HG03064 (cell line): ENCODE measurements at regions not wholly inside any gene's neighbourhood (a gene's known extent, or its start where the extent isn't known, plus 50 kb on each side); places are given as distances from the start of the nearest gene placed in this dataset.

ENCODE experiments used
- ATAC-seq: cut with Tn5 transposase; IDR thresholded peaks from one replicate; pipeline ENCODE4 v1.9.1; 2021; ENCODE audit warnings: low read depth; ENCODE audit not compliant: unreplicated experiment

DNA sequence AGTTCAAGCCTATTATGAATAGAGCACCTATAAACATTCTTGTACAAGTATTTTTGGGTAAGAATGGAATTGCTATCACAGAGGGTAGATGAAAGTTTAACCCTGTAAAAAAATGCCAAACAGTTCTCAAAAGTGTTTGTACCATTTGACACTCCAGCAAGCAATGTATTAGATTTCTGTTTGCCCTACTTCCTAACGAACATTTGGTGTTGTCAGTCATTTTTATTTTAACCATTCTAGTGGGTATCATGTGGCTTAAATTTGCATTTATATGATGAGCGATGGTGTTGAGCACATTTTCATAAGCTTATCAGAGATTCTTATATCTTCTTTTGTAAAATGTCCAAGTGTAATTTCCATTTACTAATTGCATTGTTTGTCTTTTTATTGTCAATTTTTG is 608.2 kb upstream of the ACVR2A start:
- no peak for ATAC-seq

DNA sequence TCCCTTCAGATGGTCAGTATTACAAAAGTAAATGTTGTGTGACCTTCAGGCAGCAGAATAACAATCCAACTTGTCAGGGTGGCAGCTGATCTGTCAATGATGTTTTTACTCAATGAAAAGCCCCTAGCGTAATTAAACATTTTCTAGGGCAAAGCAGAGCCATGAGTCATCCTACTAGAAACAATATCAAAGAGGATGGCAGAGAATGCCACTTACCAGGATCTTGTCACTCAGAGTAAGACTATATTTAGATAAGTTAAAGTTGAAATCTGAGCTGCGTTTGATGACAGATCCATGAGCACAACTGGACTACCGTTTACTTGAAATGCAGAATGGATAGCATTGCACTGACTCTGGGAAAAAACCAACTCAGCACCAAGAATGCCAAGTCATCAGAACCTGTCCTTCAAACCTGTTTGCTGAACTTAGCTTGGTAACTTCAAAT is 612.6 kb upstream of the ACVR2A start:
- ATAC-seq = no peak

DNA sequence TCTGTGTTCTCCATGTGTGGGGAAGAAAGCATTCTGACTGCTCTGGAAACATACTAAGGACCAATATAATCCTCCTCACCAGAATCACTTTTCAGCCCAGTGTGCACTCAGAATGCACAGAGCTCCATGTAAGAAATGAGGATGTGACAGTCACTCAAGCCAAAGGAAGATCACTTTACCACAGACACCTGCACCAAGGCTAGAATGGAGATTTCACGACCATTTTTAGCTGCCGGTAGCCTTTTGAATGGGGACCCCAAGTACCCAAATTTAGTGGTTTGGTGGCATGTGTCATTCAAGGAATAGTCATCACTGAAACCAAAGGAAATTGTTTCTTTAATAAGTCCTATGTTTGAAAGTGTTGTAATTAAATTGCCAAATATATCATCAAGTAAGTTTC is 613.2 kb upstream of the ACVR2A start:
- no peak for ATAC-seq

DNA sequence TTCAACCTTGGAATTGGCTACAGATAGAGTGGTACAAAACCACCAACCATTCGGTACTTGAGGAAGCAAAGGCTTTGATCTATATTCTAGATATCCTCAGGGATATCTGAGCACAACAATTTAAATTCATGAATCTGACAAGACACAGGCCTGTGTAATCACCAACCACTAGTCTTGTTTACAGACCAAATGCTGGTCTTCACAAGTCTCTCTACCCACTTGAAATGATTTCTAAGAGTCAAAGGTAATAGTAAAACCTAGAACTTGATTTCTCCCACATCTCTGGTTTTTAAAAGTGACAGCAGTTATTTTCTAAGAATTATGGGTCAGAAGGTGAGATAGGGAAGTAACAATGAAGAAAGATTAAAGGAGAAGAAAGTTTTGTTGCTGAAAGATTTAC is 613.7 kb upstream of the ACVR2A start:
- no peak for ATAC-seq

DNA sequence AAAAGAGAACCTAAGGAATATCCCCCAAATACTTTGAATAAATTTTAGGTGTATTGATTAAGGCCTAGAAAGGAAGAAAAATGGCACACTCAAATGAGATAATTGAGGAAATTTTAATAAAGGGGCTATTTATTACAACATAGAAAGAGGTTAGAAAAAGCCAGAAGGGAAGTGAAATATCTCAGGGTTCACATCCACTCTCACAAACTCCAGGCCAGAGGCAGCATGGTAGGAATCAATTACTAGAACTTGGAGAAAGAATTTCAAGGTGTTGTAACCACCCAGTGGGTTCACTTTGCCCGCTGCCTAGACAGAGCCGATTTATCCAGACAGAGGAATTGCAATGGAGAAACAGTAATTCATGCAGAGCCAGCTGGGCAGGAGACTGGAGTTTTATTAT is 617.5 kb upstream of the ACVR2A start:
- ATAC-seq = no peak

DNA sequence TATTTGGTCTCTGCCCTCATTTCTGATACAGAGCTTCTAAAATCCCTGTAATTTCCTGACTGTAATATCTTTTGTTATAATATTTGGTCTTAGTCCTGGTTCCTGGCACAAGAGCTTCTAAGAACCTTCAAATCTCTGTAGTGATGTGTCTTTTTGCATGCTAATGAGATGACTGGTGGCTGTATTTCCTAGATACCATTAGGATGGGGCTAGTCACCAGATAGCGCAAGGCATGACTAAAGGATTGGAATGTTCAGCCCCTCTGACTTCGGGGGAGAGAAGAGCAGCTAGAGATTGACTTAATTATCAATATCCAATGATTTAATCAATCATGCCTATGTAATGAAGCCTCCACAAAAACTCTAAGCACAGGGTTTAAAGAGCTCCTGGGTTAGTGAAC is 620.8 kb upstream of the ACVR2A start:
- no peak for ATAC-seq

DNA sequence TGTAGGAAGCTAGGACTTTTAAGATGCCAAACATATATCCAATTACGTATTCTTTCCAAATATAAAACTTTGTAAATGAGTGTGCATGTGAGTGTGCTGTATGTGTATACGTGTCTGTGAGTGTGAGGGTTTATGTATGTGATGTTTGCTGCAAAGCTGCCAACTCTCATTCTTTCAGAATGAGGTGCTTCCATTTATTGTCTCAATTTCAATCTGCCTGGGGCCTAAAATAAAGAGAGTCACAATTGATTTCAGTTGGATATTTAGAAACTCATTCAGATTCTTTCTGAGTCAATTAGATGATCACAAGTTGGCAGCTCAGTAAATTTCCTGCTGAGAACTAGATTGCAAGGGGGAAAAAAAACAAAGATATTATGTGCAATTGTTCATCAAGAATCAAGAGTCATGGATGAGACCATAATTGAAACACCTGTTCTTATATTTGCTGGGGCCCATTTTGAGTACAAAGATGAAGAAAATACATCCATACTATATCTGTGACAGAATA is 621.2 kb upstream of the ACVR2A start:
- no peak for ATAC-seq

DNA sequence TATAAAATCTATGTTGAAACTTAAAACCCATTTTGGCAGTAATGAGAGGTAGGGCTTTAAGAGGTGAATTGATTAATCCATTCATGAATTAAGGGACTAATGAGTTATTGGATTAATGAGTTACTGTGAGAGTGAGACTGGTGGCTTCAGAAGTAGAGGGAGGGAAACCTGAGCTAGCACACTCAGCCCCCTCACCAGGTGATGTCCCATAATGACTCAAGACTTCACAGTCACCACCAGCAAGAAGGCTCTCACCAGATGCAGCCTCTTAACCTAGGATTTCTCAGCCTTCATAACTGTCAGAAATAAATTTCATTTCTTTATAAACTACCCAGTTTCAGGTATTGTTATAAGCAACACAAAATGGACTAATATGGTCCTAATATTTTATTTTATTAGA is 621.7 kb upstream of the ACVR2A start:
- ATAC-seq = peak; percentile 65

DNA sequence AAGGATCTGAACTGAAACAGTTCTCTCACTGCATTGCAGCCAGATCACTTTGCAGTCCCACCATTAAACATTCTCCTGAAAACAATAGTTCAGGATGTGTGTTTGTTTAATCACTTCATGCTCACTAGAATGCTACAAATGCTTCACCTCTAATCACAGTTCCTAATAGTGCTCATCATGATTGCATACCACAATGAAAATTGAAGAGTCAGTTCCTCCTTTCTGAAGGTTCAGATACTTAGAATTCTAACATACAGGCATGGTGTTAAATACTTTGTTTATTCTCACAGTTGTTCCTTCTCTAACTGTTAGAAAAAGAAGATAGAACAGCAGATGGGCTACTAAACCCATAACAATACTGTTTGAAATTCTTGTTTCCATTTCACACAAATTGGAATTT is 622.3 kb upstream of the ACVR2A start:
- ATAC-seq = no peak

DNA sequence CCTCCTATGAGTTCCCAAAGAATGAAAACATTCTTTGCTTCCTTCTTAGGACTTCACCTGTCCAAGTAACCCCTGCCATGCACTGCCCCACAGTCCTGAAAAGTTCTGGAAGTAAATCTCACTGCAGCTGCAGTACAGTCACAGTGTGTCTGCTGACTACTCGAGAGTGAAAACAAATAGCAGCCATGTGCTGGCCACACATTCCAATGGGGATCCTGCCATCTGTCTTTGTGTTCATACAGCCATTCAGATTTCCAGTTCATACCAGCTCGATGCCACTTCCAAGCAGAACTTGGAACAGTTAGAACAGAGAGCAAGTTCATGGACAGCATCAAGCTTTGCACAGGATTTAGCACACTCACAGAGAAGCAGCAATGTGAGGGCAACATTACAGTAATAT is 629.9 kb upstream of the ACVR2A start:
- ATAC-seq = no peak

DNA sequence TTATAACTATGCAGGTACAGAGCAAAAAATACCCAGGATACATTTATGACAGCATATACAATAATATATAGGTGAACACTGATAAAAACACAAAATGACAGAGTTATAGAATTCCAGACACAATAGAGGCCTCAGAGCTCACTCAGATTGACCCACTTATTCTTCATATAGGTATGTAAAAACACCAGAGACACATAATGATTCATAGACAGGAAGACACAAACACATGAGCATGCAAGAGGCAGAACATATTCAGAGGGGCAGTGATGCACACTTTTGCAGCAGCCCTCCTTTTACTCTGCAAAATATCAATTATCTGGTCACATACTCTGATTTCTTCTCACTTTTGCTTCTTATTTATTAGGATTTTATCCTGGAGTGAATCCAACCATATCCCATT is 633.3 kb upstream of the ACVR2A start:
- ATAC-seq = no peak

DNA sequence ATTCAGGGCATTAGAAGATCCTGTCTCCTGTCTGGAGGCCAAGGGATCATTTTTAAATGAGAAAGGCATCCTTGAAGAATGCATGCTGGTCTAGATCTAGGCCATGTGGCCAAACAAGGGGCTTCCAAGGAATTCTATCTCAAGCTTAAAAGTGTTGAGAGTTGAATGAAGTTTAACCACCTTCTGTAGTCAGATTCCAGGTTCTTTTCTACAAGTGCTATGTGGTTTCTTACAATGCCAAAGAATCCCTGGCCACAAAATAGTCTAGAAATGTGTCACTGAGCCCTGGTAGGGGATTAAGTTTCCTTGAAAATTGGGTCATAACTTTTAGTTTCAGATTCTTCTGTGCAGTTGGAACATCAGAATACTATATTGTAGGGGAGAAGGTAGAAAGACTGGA is 640.7 kb upstream of the ACVR2A start:
- ATAC-seq = no peak

DNA sequence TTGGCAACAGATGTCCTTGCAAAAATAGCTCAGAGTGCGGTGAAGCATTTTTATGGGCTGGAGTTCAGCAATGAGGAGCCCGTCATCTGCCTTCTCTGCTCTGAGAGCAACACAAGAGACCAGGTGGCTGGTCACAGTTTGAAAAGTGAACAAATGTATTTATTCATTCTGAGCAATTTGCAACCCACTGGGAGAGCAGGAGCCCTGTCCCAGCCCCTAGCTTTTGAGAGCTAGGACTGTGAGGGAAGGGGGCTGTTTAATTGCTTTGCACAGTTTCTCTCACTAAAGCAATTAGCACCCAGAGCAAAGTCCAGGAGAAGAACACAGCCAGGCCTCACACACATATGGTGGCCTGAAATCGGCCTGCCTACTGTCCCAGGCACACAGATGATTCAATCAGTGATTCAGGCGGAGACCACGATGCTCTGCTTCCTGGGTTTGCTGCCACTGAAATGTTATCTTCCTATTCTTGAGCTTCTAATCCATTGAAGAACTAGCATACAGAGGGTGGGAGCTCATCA is 646.1 kb upstream of the ACVR2A start:
- no peak for ATAC-seq

DNA sequence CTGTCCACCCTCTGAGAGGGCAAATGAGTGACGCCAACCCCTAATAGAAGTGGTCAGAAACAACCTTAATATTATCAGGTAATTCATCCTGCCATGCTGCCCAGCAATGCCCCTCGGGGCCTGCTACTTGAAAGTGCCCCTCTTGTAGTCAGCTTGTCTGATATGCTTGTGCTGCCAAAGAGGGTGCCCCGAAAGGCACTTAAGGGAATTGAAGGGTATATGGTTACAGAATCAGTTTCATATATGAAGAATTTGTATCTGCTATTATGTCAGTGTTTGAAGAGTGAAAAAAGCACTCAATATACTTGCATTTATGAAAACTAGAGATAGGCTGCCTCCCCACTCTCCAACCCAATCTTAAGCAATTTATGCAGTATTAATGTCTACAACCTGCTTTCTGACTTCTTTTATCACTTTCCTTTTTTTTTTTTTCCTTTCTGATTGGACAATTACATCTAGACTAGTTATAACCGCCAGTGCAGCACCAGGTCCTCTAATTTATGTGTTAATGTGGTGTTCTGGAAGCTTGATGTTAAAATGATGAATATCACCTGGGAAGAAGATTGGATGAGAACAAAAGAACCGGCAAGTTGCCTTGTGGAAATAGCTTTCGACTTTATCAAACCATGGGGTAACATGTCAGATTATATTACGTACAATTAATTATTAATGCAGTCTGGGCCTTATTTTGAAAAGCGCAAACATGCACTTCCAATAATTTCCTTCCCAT is 646.9 kb upstream of the ACVR2A start:
- no peak for ATAC-seq

DNA sequence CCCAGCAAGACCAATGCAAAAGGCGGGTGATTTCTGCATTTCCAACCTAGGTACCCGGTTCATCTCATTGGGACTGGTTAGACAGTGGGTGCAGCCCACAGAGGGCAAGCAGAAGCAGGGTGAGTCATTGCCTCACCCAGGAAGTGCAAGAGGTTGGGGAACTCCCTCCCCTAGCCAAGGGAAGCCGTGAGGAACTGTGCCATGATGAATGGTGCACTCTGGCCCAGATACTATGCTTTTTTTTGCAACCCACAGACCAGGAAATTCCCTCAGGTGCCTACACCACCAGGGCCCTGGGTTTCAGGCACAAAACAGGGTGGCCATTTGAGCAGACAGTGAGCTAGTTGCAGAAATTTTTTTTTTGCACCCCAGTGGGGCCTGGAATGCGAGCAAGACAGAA is 662.6 kb upstream of the ACVR2A start:
- peak; percentile 81 for ATAC-seq

DNA sequence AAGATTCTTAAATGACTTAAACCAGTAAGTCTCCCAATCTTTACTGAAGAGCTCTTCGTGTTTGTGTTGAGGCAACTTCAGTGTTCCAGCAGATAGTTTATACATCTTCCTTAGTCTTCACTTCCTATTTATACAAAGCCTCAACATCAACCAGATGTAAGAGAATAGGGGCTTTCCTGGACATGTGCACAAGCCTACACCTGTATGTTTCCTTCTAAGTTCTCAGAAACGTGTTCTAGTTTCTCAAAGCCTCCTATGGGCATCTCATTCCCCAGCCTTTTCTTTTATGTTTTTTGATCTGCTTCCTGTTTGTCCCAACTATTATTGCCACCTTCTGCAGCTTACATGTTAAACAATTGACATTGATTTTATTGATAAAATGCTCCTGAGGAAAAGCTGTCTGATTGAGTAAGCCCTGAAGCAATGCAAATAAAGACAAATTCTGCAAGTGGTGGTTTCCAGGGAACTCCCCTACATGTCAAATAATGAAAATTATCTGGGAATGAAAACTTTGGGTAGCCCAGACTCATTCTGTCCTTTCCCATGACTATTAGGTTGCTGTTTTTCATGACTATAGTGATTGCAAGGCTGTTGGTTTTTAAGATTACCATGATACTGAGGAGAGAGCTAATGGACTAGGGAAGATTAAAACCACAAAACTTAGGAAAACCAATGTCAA is 663.3 kb upstream of the ACVR2A start:
- peak; percentile 46 for ATAC-seq

DNA sequence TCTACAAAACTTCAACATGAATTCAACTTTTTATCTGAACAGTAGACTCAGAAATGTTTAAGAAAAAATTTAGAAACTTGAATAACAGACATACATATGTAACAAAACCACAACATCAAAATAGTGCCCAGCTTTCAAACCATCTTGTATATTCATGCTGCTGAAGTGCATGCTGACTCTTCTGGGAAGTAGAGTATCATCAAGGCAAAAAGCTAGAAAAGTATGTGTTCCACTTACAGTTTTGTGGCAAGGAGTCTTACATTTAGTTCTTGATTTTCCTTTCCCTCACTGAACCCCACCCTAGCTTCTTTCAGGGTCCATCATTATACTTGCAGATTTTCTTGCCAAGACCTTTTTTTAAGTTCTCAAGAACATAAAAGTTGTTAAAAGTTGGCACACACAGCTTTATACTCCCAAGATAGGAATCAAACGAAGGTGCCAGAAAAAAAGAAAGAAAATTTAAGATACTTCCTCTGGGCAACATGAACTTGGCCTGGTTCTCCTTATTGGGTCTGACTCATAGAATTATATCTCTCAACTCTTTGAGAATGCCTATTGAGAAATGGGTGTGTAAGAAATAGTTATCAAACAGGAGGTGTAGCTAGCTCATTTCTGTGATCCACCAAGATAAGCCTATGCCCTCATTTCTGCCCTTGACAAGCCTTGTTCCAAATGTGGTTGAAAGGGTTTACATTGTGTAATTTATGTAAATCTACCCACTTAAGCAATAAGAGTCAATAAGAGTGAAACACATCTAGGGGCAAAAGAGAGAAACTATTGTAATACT is 667.6 kb upstream of the ACVR2A start:
- no peak for ATAC-seq

DNA sequence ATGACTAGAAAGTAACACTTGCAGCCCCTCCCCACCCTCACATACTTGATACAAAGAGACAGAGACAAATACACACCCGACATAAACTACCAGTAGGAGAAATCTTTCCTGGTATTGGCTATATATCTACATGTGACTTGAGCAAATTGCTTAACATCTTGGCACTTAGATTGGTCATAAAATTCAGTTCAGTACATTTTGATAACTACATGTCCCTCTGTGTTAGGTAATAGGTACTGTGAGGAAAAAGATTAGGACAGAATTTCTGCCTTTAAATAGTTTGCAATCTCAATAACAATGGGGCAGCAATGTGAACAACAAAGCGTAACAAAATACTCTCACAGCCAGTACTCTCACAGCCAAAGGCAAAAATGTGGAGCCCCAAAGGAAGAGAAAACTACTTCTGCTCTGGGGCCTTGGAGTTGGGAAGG is 670.0 kb upstream of the ACVR2A start:
- no peak for ATAC-seq

DNA sequence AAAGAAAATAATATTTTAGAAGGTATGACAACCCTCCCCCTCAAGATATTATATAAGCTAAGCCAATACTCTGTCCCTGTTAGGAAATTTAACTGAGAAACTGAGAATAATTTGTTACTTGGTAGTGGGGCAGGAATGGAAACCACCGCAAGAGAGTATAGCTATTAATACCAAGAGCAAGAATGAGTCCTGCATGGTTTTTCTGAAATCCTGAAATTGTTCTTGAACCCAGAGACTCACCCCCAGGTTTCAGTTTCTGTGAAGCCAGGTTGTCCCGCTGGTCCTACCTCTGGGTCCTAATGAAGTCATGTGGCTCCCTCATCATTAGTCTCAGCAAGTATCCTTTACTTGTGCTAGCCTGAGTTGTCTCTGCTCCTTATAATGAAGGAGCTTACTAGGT is 671.0 kb upstream of the ACVR2A start:
- peak; percentile 51 for ATAC-seq

DNA sequence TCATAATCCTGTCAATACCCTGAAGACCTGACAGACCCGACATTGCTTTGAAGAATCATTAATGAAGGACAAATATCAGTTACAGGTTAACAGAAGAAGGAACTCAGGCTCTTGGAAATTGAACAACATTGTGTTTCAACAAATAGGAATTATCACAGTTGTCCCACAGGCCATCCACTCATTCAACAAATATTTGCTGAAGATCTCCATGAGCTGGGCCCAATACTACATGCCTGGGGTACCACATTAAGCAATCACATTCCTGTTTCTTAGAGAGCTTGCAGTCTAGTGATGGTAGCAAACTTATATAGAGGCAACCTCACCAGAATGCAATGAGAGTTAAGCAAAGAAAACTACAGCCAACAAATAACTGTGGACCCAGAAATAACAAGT is 671.6 kb upstream of the ACVR2A start:
- ATAC-seq = no peak

DNA sequence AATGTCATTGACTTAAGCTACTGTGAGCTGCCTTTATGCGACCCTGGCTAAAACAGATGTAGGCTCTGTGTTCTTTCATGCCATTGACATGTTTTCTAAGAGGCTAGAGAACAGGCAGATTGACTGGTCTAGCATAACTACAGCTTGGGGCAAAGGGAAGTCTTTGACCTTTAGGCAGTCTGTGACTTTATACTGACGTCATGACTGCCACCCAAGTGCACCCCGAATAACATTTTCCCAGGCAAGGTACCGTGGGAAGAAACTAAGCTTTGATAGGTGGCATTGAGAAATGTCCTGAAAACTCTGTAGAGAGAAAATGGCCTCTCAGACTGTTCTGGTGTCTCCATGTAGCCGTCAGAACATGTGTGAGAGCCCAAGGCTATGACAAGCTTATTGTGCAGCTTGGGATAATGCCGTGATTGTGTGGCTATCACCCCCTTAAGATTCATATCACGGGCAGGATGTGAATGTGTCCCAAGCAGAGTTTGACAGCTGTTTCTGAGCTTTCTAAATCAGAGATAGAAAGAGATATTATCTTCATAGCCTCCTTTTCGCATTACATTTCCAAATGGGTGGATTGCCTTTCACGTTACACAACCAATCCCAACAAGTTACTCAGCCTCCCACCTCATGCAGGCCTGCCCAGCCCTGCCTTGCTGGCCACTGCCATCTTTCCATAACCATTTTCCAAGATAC is 672.2 kb upstream of the ACVR2A start:
- no peak for ATAC-seq
